Endodermal cell (in vitro differentiated cells): ENCODE measurements at regions not wholly inside any gene's neighbourhood (a gene's known extent, or its start where the extent isn't known, plus 50 kb on each side); places are given as distances from the start of the nearest gene placed in this dataset.

Experiments used
- DNase-seq: peaks from one replicate; pipeline ENCODE4 v3.0.0-alpha.2; 2017
- H3K27ac ChIP-seq: 2 replicates; pipeline ENCODE4 v1.5.1; 2013; ENCODE audit warnings: mild to moderate bottlenecking, low read depth, low read length, moderate library complexity
- H3K27me3 ChIP-seq: 2 replicates; pipeline ENCODE4 v1.6.1; 2013; ENCODE audit warnings: mild to moderate bottlenecking, low read length, moderate library complexity; ENCODE audit not compliant: insufficient read depth, control insufficient read depth, poor library complexity, severe bottlenecking
- H3K36me3 ChIP-seq: 2 replicates; pipeline ENCODE4 v1.7.0; 2013; ENCODE audit warnings: mild to moderate bottlenecking, low read length, moderate library complexity; ENCODE audit not compliant: control insufficient read depth, insufficient read depth
- H3K4me1 ChIP-seq: one replicate; pipeline ENCODE4 v1.7.0; 2013; ENCODE audit warnings: low read length; ENCODE audit not compliant: control insufficient read depth, insufficient read depth
- H3K4me3 ChIP-seq: 2 replicates; pipeline ENCODE4 v1.5.1; 2013; ENCODE audit warnings: mild to moderate bottlenecking, low read length, moderate library complexity
- H3K9ac ChIP-seq: 2 replicates; pipeline ENCODE4 v1.6.1; 2013; ENCODE audit warnings: mild to moderate bottlenecking, low read length, moderate library complexity; ENCODE audit not compliant: poor library complexity, severe bottlenecking; ENCODE audit errors: extremely low read depth
- H3K9me3 ChIP-seq: 2 replicates; pipeline ENCODE4 v1.6.1; 2013; ENCODE audit warnings: mild to moderate bottlenecking, low read length, moderate library complexity; ENCODE audit not compliant: control insufficient read depth
- H3K27ac Mint-ChIP-seq: 2 replicates; pipeline ENCODE4 v1.8.0; 2020; ENCODE audit warnings: mixed read lengths
- H3K27me3 Mint-ChIP-seq: 2 replicates; pipeline ENCODE4 v1.8.0; 2021; ENCODE audit warnings: mild to moderate bottlenecking, mixed read lengths; ENCODE audit not compliant: insufficient read depth
- H3K36me3 Mint-ChIP-seq: 2 replicates; pipeline ENCODE4 v1.8.0; 2020; ENCODE audit warnings: low read depth, mixed read lengths
- H3K4me1 Mint-ChIP-seq: 2 replicates; pipeline ENCODE4 v1.8.0; 2020; ENCODE audit warnings: mixed read lengths
- H3K4me3 Mint-ChIP-seq: 2 replicates; pipeline ENCODE4 v1.8.0; 2020; ENCODE audit warnings: mild to moderate bottlenecking, moderate library complexity, mixed read lengths
- H3K9me3 Mint-ChIP-seq: 2 replicates; pipeline ENCODE4 v1.8.0; 2020; ENCODE audit warnings: mild to moderate bottlenecking, mixed read lengths
- CTCF ChIP-seq: fragments of 200-600 bp; sonication (generic); conservative IDR thresholded peaks from 2 replicates; pipeline ENCODE4 v1.5.0; 2021; ENCODE audit warnings: antibody characterized with exemption, mild to moderate bottlenecking
- WGBS, 2 experiments: methylation state at CpG; one replicate each; pipeline versions ENCODE4 v1.1.5 to v1.1.7; 2013; ENCODE audit warnings: missing lambda C conversion rate in 2 of 2, mixed read lengths in 1 of 2; ENCODE audit not compliant: insufficient coverage in 1 of 2, insufficient read length in 1 of 2; 5-methylcytosine and 5-hydroxymethylcytosine counted together

GRCh38 chr15:88334436-88334835 is 77.9 kb upstream of the NTRK3 start:
- Histone ChIP-seq H3K27ac (no peak overlapping the region), H3K9me3 (no peaks in the 10 kb centered on the region), H3K4me3 (no peak overlapping the region), H3K27me3 (peaks cover 62% of the 10 kb centered on the region), H3K4me1 (no peaks in the 10 kb centered on the region), H3K36me3 (no peaks in the 10 kb centered on the region), H3K9ac (no peak overlapping the region)
- TF ChIP-seq CTCF = no peak
- H3K27me3 Mint-ChIP-seq = peaks cover 52% of the 10 kb centered on the region
- no peaks in the 10 kb centered on the region for H3K9me3 Mint-ChIP-seq
- DNase-seq = no peak
- H3K4me1 Mint-ChIP-seq = peaks cover 4% of the 10 kb centered on the region
- H3K27ac Mint-ChIP-seq = no peak overlapping the region
- 66 to 92% methylated on average over 2 to 4 of the region's 4 CpGs for WGBS, 2 experiments
- H3K4me3 Mint-ChIP-seq = no peak overlapping the region
- no peaks in the 10 kb centered on the region for H3K36me3 Mint-ChIP-seq

GRCh38 chr15:88331291-88331690 is 74.8 kb upstream of the NTRK3 start:
- DNase-seq = peak; percentile 96
- Mint-ChIP-seq H3K27me3 (peaks cover 56% of the 10 kb centered on the region), H3K4me3 (no peak overlapping the region), H3K27ac (no peak overlapping the region), H3K4me1 (no peaks in the 10 kb centered on the region), H3K9me3 (no peaks in the 10 kb centered on the region), H3K36me3 (no peaks in the 10 kb centered on the region)
- Histone ChIP-seq H3K27ac (no peak overlapping the region), H3K36me3 (no peaks in the 10 kb centered on the region), H3K4me1 (no peaks in the 10 kb centered on the region), H3K9me3 (no peaks in the 10 kb centered on the region), H3K4me3 (no peak overlapping the region), H3K27me3 (peaks cover 59% of the 10 kb centered on the region), H3K9ac (no peak overlapping the region)
- TF ChIP-seq CTCF = peak; percentile 96
- 4 to 11% methylated on average over 5 to 8 of the region's 8 CpGs for WGBS, 2 experiments

GRCh38 chr15:88326924-88327323 is 70.4 kb upstream of the NTRK3 start:
- Mint-ChIP-seq H3K27ac (no peak overlapping the region), H3K36me3 (no peaks in the 10 kb centered on the region), H3K4me3 (no peak overlapping the region), H3K27me3 (peaks cover 46% of the 10 kb centered on the region), H3K4me1 (no peaks in the 10 kb centered on the region), H3K9me3 (no peaks in the 10 kb centered on the region)
- H3K27me3 ChIP-seq = peaks cover 64% of the 10 kb centered on the region
- H3K4me3 ChIP-seq = no peak overlapping the region
- no peak overlapping the region for H3K27ac ChIP-seq
- TF ChIP-seq CTCF = no peak
- no peaks in the 10 kb centered on the region for H3K36me3 ChIP-seq
- 90 to 95% methylated on average over 2 to 3 of the region's 3 CpGs for WGBS, 2 experiments
- H3K4me1 ChIP-seq = no peaks in the 10 kb centered on the region
- H3K9me3 ChIP-seq = no peaks in the 10 kb centered on the region
- H3K9ac ChIP-seq = no peak overlapping the region
- DNase-seq = no peak
